Stimulated activated CD4-positive, alpha-beta T cell treated with anti-CD3 and anti-CD28 coated beads, TNF-alpha, amount 100 ng/mL, for 48 hours (primary cell): ENCODE measurements at regions not wholly inside any gene's neighbourhood (a gene's known extent, or its start where the extent isn't known, plus 50 kb on each side); places are given as distances from the start of the nearest gene placed in this dataset.
"Not testable (repeated sequence)": the region's sequence is repeated elsewhere in the genome, so short reads cannot be mapped to it uniquely, and the experiment has no call there.

Experiments
- DNase-seq, 3 donors: peaks; one replicate each; pipeline ENCODE4 v3.0.0-alpha.2; 2020; ENCODE audit warnings: low read depth in 3 of 3

DNA sequence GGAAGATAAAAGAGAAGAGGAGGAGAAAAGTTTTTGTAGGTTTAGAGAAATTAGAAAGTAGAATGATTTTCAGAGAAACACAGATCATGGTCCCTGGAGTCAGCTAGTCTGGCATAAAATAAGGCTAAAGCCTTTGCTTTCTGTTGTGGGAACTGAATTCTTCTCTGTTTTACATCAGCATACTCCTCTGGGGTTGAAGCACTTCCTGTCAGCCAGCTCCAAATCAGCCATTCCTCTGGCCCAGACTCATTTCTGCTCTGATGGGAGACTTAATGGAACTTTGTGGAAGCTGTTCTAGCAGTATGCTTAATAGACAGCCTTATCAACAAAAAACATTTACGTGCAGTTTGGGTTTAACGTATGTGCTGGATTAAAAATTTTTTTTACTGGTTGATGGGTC, 143.2 kb downstream of the HMHB1 start:
- no peak for DNase-seq

DNA sequence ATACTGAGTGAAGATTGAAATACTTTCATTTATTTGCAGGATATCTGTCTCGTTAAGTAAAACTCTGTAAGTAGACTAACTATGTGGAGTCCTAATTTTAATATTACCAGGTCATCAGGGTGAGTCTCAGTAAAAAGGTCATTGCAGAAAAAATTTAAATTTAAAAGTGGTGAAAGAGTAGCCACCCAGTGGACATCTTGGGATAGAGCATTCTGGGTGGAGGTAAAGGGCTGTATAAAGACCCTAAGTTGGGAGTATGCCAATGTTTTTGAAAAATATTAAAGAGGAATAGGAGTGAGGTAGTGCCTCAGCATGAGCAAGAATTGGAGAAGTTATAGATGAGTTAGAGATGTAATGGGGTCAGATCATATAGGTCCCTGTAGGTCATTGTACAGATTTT, 145.5 kb downstream of the HMHB1 start:
- DNase-seq: no peak

DNA sequence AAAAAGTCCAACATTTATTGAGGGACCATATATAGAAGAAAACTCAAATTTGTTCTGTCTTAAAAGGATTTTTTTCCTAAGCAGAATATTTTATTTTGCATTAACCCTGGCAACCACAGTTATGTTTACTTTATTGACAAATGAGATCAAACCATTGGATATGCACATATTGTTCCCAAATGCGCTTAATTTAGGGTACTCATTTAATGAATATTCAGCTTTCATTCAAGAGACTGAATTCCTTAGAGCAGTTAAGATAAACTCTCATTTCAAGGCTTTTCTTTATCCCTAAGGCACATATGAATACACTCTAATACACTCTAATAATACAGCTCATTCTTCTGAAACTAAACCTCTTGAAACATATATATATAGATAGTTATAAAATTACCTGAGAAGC, 150.2 kb downstream of the HMHB1 start:
- DNase-seq: no peak

DNA sequence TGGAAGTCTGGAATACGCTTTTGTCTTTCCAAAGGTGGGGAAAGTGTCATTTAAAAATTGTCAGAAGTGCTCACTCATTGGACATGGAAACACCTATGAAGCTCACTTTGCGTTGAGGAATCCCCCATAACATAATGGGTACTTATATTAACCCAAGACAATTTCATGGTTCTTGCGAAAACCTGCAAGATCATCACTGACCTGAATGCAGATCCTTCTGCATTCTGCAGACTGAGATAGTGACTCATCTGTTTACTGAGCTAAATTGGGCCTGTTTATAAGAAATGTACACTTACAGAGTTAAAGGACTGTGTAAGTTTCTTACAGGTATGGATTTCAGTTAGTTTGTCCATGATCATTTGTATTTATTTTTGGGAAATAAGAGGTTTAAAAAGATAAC, 153.0 kb downstream of the HMHB1 start:
- DNase-seq: no peak

DNA sequence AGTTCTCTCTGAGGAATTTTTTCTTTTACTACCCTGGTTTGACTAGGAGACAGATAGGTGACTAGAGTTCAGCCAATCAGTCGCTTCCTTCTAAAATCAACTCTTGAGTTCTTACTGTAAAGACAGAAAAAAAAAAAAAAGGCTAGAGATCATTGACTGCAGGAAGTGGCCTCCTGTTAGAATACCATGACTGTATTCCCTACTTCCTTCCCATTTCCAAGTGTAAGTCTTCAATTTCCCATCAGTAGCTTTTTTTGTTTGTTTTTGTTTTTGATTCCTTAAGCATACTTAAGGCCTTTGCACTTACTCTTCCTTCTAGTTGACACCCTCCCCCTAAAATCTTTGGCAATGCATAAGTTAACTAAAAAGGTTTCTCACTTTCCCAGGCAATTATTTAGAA, 154.3 kb downstream of the HMHB1 start:
- DNase-seq: no peak

DNA sequence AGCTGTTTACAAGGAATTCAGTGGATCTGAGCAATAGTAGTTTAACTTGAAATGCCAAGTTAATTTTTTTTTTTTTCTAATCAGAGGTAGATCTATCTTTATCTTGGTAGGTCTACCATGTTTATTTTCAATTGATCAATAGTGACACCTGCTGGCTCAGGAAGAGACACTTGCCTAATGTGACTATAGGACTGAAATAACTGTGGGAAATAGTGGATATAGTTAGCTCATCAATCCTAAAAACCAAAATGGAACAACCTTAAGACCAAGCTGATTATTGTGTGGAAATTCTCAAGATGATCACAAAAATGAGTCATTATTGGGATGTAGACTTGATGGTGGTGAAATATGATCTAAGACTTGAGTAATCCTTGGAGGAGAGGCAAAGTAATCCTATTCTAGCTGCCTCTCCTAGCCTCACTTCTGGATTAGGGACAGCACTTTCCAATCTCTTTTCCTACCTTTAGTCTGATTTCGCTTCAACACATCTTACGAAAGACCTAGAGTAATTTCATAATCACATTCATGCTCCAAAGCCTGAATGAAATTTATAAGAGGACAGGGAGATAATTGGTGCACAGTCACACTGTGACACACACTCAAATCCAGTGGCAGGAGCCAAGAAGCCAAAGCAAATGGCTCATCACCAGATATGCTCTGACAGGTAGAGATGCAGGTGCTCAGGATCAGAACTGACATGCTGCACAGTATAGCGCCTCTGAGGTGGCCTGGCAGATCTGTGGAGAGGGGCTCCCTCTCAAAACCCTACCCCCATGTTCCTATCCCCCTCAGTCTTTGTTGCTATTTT, 156.3 kb downstream of the HMHB1 start:
- peak in 1 of 3 donors; percentile 10 for DNase-seq

DNA sequence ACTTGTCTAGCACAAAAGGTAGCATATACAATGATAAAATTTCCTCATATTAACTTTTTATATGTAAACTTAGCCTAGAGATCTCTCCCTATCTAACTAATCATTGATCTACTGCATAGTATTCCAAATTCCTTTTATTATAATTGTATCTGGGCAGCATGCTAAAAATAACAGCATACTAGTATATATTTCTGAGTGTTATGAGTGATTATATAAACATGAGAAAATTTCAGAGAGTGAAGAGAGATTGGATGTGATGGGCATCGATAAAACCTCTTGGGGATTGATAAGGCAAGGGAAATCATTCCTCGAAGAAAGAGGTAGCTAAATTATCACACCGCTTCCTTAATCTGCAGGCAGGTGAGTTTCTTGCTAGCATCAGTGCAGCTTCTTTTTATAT, 158.2 kb downstream of the HMHB1 start:
- DNase-seq: no peak

DNA sequence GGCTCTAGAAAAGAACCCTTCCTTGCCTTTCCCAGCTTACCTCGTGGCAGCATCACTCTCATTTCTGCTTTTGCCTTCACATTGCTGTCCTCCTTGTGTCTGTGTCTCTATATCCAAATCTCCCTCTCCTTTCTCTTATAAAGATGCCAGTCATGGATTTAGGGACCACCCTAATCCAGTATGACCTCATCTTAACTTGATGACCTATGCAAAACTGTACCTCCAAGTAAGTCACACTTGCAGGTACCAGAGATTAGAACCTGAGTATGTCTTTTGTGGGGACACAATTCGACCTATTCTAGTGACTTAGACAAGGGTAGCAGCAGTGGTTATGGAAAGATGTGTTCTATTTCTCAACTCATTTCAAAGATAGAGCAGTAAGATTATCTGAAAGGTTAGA, 160.1 kb downstream of the HMHB1 start:
- no peak for DNase-seq

DNA sequence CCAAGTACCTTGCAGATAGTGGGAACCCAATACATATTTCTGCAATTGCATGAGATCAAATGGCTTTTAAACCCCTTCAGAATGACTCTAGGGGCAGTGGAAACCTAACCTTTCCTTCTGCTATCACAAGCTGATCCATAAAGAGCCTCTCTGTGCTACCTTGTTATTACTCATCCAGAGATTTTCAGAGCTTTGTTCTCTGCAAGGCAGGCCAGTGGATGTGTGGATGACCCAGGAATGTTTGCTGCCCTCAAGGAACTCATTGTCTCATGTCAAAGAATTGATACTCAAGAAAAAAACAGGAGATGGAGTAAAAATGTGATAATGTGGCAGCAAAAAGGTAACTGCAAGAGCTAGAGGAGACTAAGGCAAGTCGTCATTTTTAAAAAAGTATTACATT, 164.1 kb downstream of the HMHB1 start:
- DNase-seq: no peak

DNA sequence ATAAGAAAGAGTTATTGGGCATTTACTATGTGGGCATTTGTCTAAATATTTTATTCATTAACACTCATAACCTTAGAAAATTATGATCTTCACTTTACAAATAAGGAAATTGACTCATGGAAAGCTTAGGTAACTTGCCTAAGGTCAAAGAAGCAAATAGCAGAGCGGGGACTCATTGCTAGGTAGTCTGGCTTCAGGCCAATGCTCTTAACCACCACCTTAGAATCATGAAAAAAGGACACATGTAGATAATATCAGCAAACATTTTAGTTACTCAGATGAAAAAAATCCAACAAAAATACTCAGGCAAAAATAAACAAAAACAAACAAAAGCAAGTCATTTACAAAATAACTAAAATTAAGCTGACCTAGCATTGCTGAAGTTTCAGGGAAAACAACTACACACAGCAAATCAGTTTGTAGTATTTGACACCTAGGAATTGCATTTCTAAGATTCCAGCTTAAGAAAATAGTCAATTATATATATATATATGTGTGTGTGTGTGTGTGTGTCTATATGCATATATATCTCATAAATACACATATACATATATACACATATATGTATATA, 166.0 kb downstream of the HMHB1 start:
- no peak for DNase-seq

DNA sequence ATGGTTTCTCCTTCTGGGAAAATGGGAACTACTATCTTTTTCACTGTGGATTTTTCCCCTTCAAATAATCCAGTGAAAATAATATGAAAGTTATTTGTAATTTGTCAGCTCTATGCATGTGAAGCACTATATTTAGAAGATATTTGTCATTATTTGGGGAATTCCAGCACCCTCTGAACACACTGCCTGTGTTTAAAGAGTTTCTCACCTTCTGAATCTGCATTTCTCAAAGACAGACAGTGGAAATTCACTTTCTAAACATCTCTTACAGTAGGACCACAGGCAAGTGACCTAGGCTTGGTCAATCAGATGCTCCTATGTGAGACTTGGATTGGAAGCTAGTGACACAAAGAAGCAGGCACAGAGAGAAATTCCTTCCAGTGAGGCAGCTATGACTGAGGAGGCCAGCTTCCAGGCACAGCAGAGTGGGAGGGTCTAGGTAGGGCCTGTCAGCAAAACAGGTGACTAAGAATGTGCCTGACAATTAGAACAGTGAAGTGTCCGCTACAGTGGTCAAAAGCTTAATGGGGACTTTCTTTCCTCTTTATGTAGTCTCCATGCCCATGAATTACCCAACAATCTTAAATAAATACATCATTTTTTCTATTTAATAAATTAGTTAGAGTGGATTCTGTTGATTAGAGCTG, 167.2 kb downstream of the HMHB1 start:
- DNase-seq: no peak

DNA sequence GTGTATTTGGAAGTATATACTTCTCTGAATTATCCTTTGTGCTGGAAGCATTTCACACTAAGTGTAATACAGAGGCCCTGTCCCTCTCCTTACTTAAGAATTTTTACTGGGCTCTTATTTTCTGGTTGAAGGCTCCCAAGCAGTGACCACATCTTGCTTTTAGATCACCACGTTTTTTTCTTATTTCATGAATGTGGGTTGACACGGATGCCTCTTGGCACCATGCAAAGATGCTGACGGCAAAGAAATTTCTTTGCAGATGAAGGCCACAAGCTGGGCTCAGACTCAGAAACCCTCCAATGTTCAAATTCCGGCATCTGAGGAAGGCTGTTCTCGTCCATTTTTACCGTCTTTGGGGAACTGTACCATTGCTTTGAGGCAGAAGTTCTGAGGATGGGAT, 168.5 kb downstream of the HMHB1 start:
- DNase-seq: no peak

DNA sequence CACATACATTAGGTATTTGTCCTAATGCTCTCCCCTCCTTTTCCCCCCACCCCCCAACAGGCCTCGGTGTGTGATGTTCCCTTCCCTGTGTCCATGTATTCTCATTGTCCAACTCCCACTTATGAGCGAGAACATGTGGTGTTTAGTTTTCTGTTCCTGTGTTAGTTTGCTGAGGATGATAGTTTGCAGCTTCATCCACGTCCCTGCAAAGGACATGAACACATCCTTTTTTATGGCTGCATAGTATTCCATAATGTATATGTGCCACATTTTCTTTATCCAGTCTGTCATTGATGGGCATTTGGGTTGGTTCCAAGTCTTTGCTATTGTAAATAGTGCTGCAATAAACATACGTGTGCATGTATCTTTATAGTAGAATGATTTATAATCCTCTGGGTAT, 171.0 kb downstream of the HMHB1 start:
- not testable (repeated sequence) for DNase-seq

DNA sequence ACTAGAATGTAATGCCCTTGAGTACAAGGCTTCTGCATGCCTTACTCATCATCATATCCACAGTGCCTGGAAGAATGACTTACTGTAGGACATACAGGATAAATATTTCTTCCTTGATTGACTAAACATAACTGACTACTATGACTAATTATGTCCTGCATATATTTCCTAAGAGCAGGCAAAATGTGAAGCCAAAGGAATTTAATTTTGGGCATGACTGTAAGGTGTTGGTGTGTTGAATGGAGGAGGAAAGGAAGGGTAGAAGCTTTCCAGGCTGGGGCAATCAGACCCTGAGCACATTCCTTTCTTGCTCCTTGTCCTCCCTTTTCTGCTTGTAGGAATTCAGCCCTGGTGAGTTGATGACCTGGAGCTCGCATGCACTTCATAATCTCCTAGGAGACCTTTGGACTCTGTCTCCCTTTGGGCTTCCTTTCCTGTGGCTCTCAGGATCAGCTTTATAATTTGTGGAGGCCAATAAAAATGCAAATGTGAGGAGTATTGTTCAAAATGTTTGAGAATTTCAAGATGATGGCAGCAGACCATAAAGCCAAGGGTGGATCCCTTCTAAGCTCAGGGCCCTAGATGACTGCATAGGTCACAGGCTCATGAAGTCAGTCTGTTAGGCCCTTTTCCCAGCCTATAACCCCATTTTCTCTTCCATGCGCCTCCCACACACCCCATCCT, 174.0 kb downstream of the HMHB1 start:
- DNase-seq: no peak

DNA sequence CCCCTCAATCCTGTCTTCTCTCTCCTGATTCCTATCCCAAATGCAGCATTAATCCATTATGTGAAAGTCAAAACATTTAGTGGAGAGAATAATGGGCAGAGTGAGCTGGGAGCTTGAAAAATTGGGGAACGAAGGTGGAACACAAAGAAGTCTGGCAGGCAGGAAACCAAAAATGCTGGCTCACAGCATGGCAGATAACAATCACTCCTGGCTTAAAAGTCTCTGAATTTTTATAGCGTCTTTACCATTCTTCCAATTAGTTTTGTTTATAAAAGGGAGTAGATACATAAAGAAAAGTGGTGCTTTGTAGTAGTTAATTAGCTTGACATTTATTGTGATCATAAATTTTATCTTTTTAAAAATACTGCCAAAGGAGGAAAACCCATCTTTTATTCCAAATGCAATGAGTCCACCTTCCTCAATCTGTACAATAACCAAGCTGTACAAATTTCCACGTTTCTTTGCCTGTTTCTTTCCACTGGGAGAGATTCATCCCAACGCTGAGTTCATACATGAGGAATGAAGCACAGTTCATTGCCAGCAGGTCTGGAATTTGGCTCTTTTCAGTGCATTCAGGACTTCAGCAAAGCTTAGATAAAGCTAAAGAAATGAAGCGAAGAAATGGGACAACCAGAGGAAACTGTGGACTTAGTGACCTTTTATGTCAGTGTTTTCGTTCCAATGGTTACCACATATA, 174.7 kb downstream of the HMHB1 start:
- no peak for DNase-seq

DNA sequence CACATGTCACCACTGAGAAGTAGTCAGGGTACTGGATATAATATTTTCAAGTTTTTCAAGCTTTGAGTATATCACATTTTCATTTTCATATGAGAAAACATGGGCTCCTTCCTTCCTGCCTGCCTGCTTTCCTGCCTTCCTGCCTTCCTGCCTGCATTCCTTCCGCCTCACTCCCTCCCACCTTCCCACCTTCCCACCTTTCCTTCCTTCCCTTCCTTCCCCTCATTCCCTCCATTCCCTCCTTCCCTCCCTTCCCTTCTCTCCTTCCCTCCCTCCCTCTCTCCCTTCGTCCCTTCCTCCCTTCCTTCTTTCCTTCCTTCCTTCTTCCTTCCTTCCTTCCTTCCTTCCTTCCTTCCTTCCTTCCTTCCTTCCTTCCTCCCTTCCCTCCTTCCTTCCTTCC, 175.3 kb downstream of the HMHB1 start:
- DNase-seq: no peak

DNA sequence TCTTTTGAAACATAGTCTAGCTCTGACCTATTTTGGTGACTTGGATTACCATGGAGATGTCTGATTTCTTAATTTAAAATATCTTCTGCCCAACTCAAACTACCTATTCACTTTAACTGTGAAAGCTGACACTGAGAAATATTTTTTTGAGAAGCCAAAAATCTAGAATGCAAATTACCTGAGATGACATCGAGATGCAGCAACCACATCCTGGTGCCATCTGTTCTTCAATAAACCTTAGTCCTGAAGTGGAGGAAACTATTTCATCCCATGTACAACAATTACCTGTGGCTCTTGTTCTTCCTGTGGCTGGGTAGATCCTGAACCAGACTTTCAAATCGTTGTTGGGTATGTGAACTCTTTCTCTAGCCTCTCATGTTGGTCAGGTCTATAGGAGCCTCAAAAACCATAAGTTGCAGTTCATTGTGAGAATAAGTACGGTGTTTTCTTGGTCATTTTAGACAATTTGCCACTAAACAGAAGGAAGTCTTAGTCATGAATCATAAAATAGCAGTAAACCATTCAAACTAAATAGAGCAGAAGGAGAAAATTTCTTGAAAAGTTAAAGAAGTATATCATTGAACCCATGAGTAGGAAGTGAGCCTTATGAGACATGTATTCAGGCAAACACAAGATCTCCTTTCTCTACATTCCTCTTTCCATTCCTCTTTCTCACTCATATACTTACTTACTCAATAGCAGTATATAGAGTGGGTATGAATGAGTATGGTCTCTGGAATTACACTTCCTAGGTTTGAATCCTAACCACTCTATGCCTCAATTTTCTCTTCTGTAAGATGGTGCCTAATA, 176.0 kb downstream of the HMHB1 start:
- DNase-seq: no peak

DNA sequence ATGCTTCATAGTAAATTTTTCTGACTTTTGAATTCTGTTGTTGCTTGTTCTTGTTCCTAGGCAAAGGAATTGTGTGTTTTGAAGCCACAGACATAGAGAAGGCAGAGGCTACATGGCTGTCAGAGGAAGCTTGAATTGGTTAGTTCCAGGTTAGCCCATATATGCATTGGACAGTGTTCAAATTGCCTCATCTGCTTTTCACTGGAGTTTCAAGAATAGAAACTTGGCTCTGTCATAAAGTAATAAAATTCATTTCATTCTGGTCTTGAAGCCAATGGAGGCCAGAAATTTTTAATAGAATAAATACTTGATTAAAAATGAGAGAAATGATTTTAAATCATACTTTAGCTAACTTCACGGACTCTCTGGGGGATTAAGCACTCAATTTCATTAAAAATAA, 178.0 kb downstream of the YIPF5 start:
- DNase-seq: no peak

DNA sequence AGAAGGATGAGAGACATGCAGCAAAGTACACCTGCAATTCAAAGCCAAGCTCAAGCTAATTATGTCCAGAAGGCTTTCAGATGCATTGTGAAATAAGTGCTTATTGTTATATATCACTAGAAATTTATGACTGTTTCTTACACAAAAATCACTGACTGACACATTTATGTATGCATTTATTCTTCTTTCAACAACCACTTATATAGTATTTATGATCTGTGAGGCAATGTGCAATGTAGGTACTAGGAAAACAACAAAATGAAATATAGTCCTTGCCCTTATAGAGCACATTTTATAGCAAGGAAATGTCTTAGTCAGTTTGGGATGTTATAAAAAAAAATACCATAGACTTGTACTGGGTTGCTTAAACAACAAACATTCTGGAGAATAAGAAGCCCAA, 167.6 kb downstream of the YIPF5 start:
- no peak for DNase-seq

DNA sequence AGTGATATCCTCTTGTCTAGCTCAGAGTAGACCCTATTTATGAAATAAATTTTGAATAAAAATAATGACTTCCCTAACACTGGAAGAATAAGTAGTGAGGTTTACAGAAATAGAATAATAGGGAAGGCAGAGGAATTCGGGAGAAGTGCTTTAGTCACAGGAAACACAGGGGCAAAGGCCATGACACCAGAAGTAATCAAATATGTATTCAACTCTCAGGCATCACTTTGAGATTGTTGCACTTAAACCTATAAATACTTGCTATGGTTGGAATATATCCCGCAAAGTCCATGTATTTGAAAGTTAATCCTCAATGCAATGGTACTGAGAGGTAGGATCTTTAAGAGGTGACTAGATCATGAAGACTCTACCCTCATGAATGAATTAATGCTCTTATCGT, 166.8 kb downstream of the YIPF5 start:
- no peak for DNase-seq

DNA sequence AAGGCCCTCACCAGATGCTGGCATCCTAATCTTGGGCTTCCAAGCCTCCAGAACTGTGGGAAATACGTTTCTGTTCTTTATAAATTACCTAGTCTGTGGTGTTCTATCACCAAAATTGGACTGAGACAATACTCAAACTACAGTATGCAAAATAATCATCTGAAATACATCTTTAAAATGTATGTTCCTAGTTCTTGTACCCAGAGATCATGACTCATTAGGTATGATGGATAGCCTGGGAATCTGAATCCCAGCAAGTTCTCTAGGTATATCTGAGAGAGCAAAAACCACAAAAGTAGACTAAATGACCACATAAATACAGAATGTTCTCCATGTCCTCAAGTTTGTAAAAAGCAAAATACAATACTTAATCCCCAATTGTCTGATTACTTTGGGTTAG, 166.3 kb downstream of the YIPF5 start:
- no peak for DNase-seq
